Mesodermal cell (in vitro differentiated cells): ENCODE measurements at regions not wholly inside any gene's neighbourhood (a gene's known extent, or its start where the extent isn't known, plus 50 kb on each side); places are given as distances from the start of the nearest gene placed in this dataset.
A peak's percentile ranks its signal among the peaks of the same experiment; 100 is the strongest.

Experiments
- H3K27ac ChIP-seq: 2 replicates; pipeline ENCODE4 v1.7.0; 2013; ENCODE audit warnings: mild to moderate bottlenecking, low read depth, low read length, moderate library complexity; ENCODE audit not compliant: severe bottlenecking
- H3K36me3 ChIP-seq: 2 replicates; pipeline ENCODE4 v1.7.1; 2013; ENCODE audit warnings: mild to moderate bottlenecking, low read length, moderate library complexity; ENCODE audit not compliant: control insufficient read depth, insufficient read depth
- H3K4me1 ChIP-seq: one replicate; pipeline ENCODE4 v1.7.1; 2013; ENCODE audit warnings: mild to moderate bottlenecking, low read length; ENCODE audit not compliant: insufficient read depth, control insufficient read depth, poor library complexity, severe bottlenecking
- H3K4me3 ChIP-seq: 2 replicates; pipeline ENCODE4 v1.7.0; 2013; ENCODE audit warnings: low read length, control low read depth, mild to moderate bottlenecking; ENCODE audit not compliant: insufficient read depth, poor library complexity, severe bottlenecking; ENCODE audit errors: extremely low read depth
- H3K9me3 ChIP-seq: 2 replicates; pipeline ENCODE4 v1.7.1; 2013; ENCODE audit warnings: mild to moderate bottlenecking, low read length, moderate library complexity; ENCODE audit not compliant: control insufficient read depth
- WGBS, 2 experiments: methylation state at CpG; one replicate each; pipeline ENCODE4 v1.1.5; 2013; ENCODE audit warnings: missing lambda C conversion rate in 2 of 2; ENCODE audit not compliant: insufficient coverage in 2 of 2; 5-methylcytosine and 5-hydroxymethylcytosine counted together

DNA sequence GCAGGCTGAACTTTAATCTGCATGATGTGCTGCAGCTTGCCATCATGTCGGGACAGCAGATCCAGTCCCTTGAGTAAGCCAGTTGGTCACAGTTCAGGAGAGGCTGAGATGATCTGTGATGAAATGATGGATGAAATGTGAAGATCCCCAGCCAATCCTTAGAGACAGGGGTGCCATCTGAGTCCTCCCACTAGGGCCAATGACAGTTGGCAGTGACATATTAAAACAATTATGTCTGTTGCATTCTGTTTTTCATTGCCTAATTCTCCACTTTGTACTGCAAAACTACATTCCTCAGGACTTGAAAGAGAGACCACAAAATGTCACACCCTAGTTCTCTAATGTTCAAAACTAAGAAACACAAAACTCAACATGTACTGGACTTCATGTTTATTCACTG, 66.3 kb upstream of the CAV2 start:
- H3K9me3 ChIP-seq: peaks cover 3% of the 10 kb centered on the region
- no peak overlapping the region for H3K27ac ChIP-seq
- no peak overlapping the region for H3K4me3 ChIP-seq
- H3K36me3 ChIP-seq: no peaks in the 10 kb centered on the region
- H3K4me1 ChIP-seq: no peaks in the 10 kb centered on the region
- WGBS, 2 experiments: 67 to 93% methylated on average over 1 of the region's 1 CpG

DNA sequence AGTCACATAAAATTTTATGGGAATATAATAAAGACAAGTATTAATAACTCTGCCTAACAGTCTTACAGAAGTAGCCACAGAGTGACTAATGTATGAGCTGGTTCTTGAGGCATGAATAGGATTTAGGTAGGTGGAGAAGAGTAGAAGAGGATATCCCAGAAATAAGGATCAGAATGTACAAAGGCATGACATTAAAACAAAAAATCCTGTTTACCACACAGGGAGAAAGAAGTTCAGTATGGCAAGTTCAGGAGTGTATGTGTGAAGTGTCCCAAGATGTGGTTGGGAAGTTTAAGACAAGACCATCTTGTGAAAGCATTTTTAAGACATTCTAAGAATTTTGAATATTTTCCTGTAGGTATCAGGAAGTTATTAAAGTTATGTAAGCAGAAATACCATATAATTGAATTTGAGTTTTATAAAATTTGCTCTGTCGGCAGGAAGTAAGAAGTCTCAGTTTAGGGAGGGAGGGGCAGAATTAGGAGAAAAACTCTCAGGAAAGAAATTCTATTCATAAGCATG, 64.7 kb upstream of the CAV2 start:
- Histone ChIP-seq H3K36me3 (no peaks in the 10 kb centered on the region), H3K27ac (no peak overlapping the region), H3K4me3 (no peak overlapping the region), H3K9me3 (peaks cover 3% of the 10 kb centered on the region), H3K4me1 (no peaks in the 10 kb centered on the region)
- no CpG with 5 or more reads among the region's 1 CpG for WGBS, 2 experiments

DNA sequence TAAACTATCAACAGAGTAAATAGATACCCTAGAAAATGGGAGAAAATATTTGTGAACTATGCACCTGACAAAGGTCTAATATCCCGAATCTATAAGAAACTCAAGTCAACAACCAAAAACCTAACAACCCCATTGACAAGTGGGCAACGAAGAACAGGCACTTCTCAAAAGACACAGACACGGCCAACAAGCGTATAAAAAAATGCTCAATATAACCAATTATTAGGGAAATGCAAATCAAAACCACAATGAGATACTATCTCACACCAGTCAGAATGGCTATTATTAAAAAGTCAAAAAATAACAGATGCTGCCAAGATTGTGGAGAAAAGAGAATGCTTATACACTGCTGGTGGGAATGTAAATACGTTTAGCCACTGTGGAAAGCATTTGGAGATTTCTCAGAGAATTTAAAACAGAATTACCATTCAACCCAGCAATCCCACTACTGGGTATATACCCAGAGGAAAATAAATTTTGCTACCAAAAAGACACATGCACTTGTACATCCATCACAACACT, 63.2 kb upstream of the CAV2 start:
- peaks cover 3% of the 10 kb centered on the region for H3K9me3 ChIP-seq
- WGBS, 2 experiments: no CpG with 5 or more reads among the region's 5 CpGs
- no peak overlapping the region for H3K4me3 ChIP-seq
- no peaks in the 10 kb centered on the region for H3K36me3 ChIP-seq
- peaks cover under 1% of the 10 kb centered on the region for H3K4me1 ChIP-seq
- no peak overlapping the region for H3K27ac ChIP-seq

DNA sequence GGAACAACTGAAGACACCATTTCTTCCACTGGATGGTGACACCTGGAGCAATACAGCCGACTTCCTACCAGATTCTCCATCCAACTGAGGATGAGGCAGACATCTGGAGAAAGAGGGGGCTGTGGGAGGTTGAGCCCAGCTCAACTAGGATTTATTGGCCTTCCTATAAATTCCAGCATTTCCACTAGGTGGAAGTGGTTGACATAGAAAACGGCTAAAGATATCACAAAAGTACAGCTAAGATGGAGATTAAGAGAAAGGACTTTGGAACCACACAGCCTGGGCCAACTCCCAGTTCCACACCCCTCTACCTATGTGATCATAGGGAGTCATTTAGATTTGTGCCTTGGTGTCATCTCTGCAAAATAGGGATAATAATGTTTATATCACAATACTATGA, 61.3 kb upstream of the CAV2 start:
- Histone ChIP-seq H3K9me3 (peaks cover 3% of the 10 kb centered on the region), H3K4me3 (no peak overlapping the region), H3K36me3 (no peaks in the 10 kb centered on the region), H3K4me1 (peaks cover 13% of the 10 kb centered on the region), H3K27ac (no peak overlapping the region)
- 100% methylated on average over 1 of the region's 2 CpGs; no CpG with 5 or more reads in 1 of the 2 experiments for WGBS, 2 experiments

DNA sequence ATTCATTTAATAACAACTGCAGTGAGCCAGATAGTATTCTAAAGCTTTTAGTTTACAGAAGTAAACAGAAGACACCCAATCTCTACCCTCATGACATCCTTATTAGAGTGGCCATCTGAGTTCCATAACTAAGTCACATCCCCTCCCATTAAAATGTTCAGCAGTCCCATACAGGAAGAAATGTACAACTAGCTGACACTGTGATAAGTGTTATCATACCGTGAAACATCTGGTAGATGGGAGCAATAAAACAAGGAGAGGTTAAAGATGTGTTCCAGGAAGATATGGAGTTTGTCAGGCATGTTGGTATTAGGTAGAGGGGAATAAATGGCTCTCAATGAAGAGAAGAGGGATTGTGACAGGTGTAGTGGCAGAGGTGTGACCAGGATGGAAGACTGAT, 60.5 kb upstream of the CAV2 start:
- Histone ChIP-seq H3K9me3 (peaks cover 3% of the 10 kb centered on the region), H3K4me1 (peaks cover 18% of the 10 kb centered on the region), H3K27ac (no peak overlapping the region), H3K4me3 (no peak overlapping the region), H3K36me3 (no peaks in the 10 kb centered on the region)
- WGBS, 2 experiments: 93 to 100% methylated on average over 1 of the region's 1 CpG

DNA sequence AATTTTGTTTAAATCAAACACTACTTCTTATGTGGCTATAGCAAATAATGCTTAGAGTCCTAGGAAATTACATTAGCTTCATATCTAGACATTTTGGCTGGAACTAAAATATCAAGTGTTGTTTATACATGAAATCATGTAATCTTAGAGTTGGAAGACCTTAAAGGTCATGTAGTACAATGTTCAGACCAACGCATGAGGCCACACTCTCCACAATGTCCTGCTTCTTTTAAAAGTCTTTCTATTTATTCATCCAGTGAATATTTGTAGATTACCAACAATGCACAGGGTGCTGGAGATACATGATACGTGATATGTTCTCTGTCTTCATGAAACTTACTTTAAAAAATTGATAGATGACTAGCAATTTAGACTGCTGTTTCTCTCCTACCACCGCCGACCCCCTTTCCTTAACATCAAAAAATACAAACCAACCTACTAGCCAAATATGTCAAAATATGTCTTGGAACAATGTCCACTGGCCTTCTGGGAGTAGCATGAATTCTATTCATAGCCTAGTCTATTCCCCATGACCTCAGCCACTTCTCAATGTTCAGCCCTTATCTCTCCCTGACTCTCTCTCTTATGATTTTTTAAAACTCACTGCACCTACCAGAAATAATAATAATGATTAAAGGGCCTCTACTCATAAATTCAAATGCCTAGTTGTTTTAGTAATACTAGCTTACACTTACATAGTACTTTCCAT, 59.5 kb upstream of the CAV2 start:
- no peaks in the 10 kb centered on the region for H3K36me3 ChIP-seq
- H3K4me1 ChIP-seq: peaks cover 18% of the 10 kb centered on the region
- 80 to 100% methylated on average over 1 to 2 of the region's 4 CpGs for WGBS, 2 experiments
- H3K9me3 ChIP-seq: peaks cover 3% of the 10 kb centered on the region
- no peak overlapping the region for H3K27ac ChIP-seq
- H3K4me3 ChIP-seq: no peak overlapping the region

DNA sequence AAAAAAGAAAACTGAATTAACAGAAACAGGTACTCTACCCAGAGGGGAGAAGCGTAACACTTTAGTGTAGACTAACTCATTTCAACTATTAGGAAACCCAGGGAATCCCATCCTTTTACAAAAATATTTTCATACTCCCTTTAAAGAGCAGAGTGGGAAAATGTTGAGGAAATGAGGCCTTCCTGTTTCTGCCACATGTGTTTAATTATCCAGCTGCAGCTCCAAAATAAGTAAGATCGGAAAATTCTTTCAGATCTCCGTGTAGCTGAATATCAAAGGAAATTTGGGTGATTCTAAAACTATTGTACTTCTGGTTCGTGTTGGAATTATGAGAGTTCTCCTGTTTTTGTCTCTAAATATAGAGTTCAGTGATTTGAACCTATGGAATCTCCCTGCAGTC, 58.0 kb upstream of the CAV2 start:
- Histone ChIP-seq H3K4me3 (no peak overlapping the region), H3K4me1 (peaks cover 22% of the 10 kb centered on the region), H3K36me3 (no peaks in the 10 kb centered on the region), H3K27ac (no peak overlapping the region), H3K9me3 (no peaks in the 10 kb centered on the region)
- WGBS, 2 experiments: 94 to 100% methylated on average over 1 to 2 of the region's 4 CpGs

DNA sequence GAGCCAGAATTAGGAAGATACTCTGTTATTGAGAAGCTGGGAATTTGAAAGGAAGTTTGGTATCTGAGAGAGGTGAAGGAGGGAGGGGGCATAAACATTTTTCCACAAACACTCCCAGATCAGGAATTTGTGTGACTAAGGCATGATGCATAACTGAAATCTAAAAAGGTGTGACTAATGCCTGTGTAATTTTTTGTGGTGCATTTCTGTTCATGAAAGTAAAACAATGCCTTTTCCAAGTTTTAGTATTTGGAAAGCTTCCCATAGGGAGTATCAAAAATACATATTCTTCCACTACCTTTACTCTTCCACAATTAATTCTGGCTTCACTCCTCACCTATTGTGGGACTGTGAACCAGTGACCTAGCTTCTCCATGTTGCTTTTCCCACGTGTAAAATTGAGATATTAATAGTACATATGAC, 56.4 kb upstream of the CAV2 start:
- Histone ChIP-seq H3K4me1 (peaks cover 25% of the 10 kb centered on the region), H3K27ac (peak overlapping the region; percentile 84), H3K36me3 (no peaks in the 10 kb centered on the region), H3K4me3 (no peak overlapping the region), H3K9me3 (no peaks in the 10 kb centered on the region)
- WGBS, 2 experiments: no CpG with 5 or more reads among the region's 1 CpG

DNA sequence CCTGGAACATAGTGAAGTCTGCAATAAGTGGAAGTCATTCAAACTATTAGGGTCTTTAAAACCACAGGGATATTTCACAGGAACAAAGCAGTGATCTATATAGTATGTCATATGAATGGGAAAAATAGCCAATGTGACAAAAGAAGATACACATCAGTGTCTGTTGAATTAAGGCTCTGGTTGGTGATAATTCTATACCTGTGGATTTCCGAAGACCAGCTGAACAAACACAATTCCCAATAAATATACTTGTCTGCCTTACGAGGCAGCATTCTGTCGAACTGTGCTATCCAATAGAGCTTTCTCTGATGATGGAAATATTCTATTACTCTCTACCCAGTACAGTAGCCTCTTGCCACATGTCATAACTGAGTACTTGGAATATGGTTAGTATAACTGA, 55.9 kb upstream of the CAV2 start:
- H3K9me3 ChIP-seq: no peaks in the 10 kb centered on the region
- WGBS, 2 experiments: no CpG with 5 or more reads among the region's 3 CpGs
- H3K4me3 ChIP-seq: no peak overlapping the region
- H3K27ac ChIP-seq: peak overlapping the region; percentile 84
- H3K36me3 ChIP-seq: no peaks in the 10 kb centered on the region
- peaks cover 25% of the 10 kb centered on the region for H3K4me1 ChIP-seq

DNA sequence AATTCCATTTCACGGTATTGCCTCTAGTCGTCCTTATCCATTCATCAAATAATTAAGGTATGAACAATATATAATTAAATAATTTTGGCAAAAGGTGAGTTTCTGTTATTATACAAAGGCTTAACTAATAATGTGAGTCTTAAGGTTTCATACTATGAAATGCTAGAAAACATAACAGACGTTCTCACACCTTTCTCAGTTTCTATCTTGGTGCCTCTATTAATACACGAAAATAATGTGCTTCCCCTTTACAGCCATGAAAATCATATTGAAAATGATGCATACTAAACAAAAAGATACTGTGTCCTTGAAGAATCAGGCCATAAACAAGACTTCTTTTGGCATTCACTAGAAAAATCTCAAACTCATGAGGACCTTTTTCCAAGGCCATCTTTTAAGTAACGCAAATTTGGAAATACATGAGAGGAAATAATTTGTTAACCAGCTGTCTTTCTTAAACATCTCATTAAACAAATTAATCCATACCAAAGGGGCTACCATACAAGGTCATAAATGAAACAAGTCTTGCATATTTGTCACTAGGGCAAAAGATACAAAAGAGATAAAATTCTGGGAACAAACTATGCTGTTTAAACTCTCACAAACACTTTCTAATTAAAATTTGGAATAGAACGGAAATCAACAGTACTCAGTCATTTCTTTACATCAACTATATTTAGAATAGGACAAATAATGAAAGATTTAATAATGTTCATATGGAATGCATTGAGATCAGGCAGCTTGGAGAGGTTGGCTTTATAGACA, 53.9 kb upstream of the CAV2 start:
- WGBS, 2 experiments: 75% methylated on average over 1 of the region's 6 CpGs; no CpG with 5 or more reads in 1 of the 2 experiments
- Histone ChIP-seq H3K4me1 (peaks cover 25% of the 10 kb centered on the region), H3K9me3 (no peaks in the 10 kb centered on the region), H3K27ac (no peak overlapping the region), H3K36me3 (no peaks in the 10 kb centered on the region), H3K4me3 (no peak overlapping the region)
